GM18858 (cell line): ENCODE measurements at regions not wholly inside any gene's neighbourhood (a gene's known extent, or its start where the extent isn't known, plus 50 kb on each side); places are given as distances from the start of the nearest gene placed in this dataset.
"Not testable (repeated sequence)": the region's sequence is repeated elsewhere in the genome, so short reads cannot be mapped to it uniquely, and the experiment has no call there.

Experiments
- ATAC-seq: cut with Tn5 transposase; IDR thresholded peaks from one replicate; pipeline ENCODE4 v1.9.1; 2021; ENCODE audit not compliant: unreplicated experiment

GRCh38 chr6:84582997-84583396 lies 181.4 kb downstream of the TBX18 start:
- no peak for ATAC-seq

GRCh38 chr6:84581494-84582259 lies 182.7 kb downstream of the TBX18 start:
- no peak for ATAC-seq

GRCh38 chr6:84579404-84579803 lies 185.0 kb downstream of the TBX18 start:
- ATAC-seq = no peak

GRCh38 chr6:84576029-84576428 lies 188.4 kb downstream of the TBX18 start:
- ATAC-seq = no peak

GRCh38 chr6:84575264-84575663 lies 189.1 kb downstream of the TBX18 start:
- ATAC-seq = peak; percentile 96

GRCh38 chr6:84569882-84570281 lies 194.5 kb downstream of the TBX18 start:
- ATAC-seq = no peak

- ATAC-seq = no peak
These were observed 195.4 kb downstream of the TBX18 start for GRCh38 chr6:84568971-84569370.

- not testable (repeated sequence) for ATAC-seq
These were observed 198.7 kb downstream of the TBX18 start for GRCh38 chr6:84565718-84566117.

- no peak for ATAC-seq
These were observed 203.7 kb downstream of the TBX18 start for GRCh38 chr6:84560436-84561390.

- ATAC-seq = no peak
These were observed 207.7 kb downstream of the TBX18 start for GRCh38 chr6:84556541-84557335.

- ATAC-seq = no peak
These were observed 209.7 kb downstream of the TBX18 start for GRCh38 chr6:84554706-84555105.

GRCh38 chr6:84554074-84554473 lies 210.3 kb downstream of the TBX18 start:
- ATAC-seq = no peak

- no peak for ATAC-seq
These were observed 210.9 kb downstream of the TBX18 start for GRCh38 chr6:84553527-84553926.

- no peak for ATAC-seq
These were observed 212.6 kb downstream of the TBX18 start for GRCh38 chr6:84551797-84552196.

- no peak for ATAC-seq
These were observed 214.5 kb downstream of the TBX18 start for GRCh38 chr6:84549917-84550316.

- ATAC-seq = peak; percentile 46
These were observed 217.0 kb downstream of the TBX18 start for GRCh38 chr6:84547341-84547801.

GRCh38 chr6:84546427-84546914 lies 217.9 kb downstream of the TBX18 start:
- no peak for ATAC-seq

GRCh38 chr6:84539122-84539856 lies 225.1 kb downstream of the TBX18 start:
- ATAC-seq = no peak

- no peak for ATAC-seq
These were observed 227.3 kb downstream of the TBX18 start for GRCh38 chr6:84536885-84537638.
